ENCODE measurements at regions not wholly inside any gene's neighbourhood (a gene's known extent, or its start where the extent isn't known, plus 50 kb on each side); places are given as distances from the start of the nearest gene placed in this dataset.
"Not testable (repeated sequence)": the region's sequence is repeated elsewhere in the genome, so short reads cannot be mapped to it uniquely, and the experiment has no call there.

DNA sequence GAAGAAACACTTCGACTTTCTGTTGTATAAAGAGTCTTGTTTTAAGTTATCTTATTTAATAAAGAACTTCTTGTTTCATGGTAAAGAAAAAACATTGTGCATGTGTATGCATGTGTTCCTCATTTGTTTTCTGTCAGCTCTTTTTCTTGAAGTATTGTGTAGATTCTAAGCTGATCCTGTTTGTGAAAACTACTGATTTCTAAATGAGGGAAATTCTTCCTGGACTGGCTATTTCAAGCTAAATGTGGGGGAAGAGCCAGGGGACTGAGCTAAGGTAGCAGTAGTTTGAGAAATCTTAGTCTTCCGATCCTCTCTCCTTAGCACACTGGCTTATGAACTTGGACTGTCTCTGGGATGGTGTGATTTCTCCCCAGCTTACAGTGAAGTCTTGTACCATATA is 56.4 kb upstream of the RBMS1 start:
- DNase-seq = no peak

DNA sequence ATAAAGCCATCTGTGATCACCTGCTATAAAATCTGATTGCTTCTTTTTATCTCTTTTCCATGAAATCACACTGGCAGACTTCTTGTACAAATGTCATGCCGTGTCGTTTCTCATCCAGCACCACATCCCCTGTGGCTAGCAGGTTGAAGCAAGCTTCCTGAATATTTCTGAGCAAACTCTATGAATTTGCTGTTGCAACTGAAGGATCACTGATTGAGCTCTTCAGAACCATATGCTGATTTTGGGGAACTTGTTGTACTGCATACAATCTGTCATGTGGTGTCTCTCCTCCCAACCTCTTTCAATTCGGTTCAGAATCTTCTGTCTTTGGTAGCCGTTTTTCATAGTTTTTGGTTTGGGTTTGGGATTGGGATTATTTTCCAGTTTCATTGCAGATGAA is 57.7 kb upstream of the RBMS1 start:
- DNase-seq = no peak

DNA sequence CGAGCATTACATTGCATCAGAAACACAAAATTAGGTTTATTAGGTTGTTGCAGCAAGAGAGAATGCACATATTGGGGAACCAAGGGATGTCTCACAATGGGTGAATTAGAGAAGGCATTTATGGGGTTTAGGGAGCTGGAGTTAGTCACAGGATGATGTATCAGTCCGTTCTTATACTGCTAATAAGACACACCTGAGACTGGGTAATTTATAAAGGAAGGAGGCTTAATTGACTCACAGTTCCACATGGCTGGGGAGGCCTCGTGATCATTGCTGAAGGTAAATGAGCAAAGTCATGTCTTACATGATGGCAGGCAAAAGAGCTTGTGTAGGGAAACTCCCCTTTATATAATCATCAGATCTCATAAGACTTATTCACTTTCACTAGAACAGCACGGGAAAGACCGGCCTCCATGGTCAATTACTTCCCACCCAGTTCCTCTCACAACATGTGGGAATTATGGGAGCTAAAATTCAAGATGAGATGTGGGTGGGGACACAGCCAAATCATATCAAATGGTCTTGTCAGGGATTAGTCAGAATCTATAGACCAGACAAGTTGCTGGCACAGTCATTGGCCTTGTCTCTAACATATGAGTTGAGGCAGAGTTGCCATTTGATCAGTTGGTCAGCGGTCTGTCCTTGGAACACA is 61.9 kb upstream of the RBMS1 start:
- no peak for DNase-seq

DNA sequence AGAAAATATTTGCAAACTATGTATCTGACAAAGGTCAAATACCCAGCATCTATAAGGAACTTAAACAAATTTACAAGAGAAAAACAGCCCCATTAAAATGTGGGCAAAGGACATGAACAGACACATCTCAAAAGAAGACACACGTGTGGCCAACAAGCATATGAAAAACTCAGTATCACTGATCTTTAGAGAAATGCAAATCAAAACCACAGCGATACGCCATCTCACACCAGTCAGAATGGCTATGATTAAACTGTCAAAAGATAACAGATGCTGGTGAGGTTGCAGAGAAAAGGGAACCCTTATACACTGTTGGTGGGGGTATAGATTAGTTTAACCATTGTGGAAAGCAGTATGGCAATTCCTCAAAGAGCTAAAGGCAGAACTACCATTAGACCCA is 64.3 kb upstream of the RBMS1 start:
- DNase-seq = no peak

DNA sequence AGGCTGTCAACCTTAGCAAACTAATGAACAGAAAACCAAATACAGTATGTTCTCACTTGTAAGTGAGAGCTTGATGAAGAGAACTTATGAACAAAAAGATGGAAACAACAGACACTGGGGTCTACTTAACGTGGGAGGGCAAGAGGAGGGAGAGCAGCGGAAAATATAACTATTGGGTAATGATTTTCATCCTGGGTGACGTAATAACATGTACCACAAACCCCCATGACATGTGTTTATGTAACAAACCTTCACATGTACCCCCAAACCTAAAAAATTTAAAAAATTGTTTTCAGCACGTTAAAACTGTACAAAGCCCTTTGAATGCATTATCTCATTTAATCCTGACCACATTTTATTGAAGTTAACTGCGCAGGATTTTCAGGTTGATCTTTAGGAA is 64.9 kb upstream of the RBMS1 start:
- no peak for DNase-seq

DNA sequence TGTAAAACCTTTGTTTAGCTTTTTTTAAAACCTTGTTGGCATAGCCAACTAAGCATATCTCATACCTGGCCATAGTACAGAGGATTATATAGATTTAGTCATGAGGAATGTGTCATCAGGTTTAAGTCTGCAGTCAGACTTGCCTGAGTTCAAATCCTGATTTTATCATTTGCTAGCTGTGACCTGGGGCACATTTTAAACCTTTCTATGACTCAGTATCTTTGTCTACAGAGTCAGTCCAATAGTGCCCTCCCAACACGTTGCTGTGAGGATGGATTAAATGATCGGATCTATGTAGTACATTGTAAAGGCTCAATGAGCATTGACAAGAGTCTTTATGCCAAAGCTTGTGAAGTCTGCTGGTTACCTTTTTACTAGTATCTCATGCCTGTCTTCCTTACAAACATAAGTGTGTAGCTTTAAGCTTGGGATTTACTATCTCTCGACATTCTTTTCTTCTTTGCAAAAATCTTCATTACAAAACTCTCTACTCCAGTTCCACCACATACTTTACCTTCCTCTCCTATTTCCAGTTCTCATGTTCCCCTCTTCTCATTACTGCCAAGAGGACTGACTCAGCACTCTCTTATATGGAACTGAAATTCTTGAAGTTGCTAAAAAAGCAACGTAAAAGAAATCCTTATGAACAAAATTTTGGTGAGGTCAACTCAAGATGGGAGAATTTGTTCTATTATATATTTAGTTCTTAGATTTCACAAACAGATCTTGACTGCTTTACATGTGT is 68.1 kb upstream of the RBMS1 start:
- no peak for DNase-seq

DNA sequence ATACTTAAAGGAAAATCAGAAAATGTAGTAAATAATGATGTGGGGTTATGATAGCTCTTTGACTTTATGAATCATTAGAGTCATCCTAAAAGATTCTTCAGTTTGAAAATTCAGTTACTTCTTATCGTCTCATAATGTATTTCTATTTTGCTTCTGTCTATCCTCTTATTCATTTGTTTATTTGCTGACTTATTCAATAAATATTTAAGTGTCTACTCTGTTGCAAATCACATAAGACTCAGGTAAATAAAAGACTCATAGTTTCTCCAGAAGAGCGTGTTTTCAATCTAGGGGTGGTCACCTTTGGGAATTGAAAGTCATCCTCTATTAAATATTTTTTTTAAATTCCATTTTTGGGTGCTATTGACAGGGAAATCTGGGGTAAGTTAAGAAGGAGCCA is 69.1 kb upstream of the RBMS1 start:
- no peak for DNase-seq

DNA sequence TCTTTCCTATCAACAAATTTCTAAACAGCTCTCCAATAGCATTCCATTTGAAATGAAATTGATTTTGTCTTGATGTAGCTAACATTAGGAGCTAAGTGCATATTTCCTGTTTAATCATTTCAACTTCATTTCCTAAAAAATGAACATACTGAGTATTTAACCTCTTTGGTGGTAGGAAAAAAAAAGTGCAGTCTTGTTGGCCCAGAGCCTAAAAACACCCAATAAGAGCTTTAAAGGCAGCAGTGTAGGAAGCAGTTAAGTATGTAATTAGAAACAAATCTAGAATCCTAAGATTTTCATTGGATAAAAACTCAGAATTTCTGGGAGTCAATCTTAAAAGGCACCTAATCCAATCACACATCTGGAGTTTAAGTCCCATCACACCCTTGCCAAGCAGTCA is 71.0 kb upstream of the RBMS1 start:
- no peak for DNase-seq

DNA sequence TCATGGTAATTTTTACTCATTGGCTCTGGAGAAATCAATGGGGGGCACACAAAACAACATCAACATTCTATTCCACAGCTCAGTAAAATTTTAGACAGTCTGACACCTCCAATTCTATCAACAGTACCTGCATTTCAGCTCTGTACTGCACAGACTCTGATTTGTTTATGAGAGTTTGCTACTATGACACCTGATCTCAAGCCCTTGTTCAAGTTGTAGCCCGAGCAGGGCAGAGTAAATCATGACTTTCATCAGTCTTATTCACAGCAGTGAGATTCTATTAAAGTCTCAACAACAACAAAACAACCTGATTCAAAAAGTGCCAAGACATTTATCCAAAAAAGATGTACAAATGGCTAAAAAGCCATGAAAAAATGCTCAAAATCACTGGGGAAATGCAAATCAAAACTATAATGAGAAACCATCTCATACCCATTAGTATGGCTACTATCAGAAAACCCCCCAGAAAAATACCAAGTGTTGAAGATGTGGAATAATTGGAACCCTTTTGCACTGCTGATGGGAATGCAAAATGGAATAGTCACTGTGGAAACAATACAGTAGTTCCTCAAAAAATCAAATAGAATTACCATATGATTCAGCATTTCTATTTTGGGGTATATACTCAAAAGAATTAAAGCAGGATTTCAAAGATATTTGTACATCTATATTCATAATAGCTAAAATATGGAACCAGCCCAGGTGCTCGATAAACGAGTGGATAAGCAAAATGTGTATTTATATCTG is 71.7 kb upstream of the RBMS1 start:
- DNase-seq = no peak

DNA sequence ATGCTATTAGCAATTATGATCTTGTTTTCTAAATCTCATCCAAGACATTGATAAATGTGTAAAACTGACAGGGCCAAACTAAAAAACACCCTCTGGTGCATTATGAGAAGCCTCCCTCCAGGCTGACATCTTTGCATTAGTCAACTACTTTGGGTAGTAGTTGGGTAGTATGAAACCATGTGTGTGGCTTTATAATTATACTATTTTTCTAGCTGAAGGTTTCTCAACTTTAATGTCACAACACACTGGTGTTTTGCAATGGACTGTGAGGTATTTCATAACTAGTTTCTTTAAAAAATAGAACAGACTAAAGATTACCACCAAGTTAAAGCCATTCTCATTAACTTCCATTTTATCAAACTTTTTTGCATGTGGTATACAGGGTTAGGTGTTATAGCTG is 73.1 kb upstream of the RBMS1 start:
- DNase-seq = no peak

DNA sequence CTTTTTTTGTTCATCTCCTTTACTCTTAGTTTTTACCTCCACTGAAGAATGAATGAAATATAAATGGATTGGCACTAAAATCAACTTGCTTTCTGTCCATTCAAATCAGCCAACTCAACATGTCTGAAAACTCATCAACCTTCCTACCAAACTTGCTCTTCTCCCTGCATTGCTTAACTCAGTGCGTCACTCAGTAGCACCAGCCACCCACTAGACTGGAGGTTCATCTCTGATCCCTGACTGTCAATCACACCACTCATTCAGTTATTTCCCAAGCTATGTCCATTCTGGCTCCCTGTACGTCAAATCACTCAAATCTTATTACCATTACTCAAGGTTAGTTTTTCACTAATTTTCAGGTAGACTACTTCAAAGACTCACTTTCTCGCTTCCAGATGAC is 75.2 kb upstream of the RBMS1 start:
- no peak for DNase-seq

DNA sequence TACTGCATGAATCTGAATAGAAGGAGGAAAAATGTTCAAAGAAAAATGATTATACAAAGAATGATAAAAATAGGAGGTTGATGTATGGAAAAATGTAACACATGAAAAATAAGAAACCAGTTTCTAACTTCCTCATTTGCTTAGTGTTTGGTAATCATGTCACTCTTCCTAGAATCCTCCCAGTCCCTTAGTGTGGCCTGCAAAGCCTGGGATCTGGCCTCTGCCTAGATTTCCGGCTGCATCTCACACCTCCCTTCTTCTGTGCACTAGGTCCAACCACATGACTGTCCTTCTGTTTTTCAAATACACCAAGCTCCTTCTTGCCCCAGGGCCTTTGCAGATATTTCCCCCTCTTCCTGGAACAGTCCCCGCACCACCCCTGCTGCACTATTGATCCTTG is 76.8 kb upstream of the RBMS1 start:
- no peak for DNase-seq

DNA sequence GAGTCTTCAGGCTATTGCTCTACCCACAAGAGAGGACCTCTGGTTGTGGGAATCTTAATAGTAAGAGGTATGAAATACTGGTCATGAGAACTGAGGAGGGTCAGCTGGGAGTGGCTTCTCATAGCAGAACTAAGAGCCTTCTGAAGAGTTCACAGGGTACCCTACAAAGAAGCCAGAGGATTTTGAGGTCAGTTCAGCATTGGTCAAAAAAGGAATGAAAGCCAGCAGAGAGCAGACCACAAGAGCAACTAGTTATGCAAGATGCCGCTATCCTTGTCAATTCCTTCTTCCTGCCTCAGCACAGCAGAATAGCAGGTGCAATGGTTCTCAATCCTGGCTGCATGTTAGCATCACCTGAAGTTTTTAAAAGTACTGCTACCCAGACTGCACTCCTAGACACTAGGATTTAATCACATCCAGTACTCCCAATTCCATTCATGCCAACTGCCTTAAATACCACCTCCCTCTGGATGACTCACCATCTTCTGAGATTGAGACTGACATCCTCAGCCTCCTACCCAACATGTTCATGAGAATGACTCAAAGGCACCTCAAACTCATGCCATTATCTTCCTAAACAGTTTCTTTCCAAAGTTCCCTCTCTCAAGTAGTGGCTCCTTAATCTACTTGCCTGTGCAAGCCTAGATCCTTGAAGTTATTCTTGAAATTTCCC is 81.0 kb upstream of the RBMS1 start:
- DNase-seq = no peak

DNA sequence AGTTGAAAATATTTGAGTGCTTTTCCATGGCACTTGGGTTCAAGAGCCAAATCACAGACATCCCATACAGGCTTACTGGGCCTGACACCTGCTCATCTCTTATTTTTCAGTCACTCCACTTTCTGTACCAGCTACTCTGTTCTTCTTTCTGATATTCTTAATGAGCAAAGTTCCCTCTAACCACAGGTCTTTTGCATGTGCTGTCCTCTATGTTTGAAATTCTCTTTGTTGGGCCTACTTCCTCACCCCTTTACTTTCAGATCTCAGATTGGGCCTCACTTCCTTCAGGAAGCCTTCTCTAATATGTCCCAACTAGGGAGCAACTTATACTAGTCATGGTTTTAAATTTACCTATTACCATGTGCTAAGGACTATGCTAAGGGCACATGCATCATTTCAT is 81.8 kb upstream of the RBMS1 start:
- DNase-seq = no peak

DNA sequence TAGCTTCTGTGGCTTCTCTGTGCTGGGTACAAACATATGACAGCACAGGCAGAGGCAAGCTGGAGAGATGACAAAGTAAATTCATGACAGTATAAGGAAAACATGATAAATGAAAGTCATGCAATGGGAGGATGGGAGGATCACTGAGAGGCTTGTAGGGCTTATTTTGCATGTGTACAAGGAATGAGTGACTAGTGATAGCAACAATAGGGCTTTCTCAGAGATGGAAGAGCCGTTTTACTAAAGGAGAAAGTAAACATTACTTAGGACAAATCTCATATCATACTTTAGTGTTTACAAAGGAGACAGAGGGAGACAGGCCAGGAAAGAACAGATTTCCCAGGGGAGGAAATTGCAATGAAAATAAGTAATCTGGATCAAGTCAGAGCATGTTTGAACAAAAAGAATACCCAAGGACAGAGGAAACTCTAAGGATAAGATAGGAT is 82.5 kb upstream of the RBMS1 start:
- DNase-seq = no peak

DNA sequence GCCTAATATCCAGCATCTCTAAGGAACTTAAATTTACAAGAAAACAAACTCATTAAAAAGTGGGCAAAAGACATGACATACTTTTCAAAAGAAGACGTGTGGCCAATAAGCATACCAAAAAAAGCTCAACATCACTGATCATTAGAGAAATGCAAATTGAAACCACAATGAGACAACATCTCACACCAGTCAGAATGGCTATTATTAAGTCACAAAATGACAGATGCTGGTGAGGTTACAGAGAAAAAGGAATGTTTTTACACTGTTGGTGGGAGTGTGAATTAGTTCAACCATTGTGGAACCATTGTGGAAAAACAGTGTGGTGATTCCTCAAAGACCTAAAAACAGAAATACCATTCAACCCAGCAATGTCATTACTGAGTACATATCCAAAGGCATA is 83.5 kb upstream of the RBMS1 start:
- DNase-seq = not testable (repeated sequence)

DNA sequence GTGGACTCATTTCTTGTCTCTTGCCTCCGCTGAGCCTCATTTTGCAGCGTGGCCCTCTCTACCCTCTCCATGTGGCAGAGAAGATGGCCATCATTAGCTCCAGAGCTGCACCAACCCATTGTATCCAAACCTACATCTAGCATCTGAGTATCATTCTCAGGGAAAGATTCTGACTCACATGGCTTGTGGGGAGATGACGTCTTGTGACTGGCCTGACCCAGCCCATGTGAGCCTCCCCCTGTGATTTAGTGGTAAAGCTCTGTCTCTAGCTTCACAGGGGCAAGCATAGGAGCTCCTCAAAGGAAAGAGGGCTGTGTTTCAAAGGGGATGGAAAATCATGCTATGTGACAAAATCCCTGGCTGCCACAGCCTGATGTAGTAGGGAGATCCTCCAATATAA is 87.4 kb upstream of the RBMS1 start:
- no peak for DNase-seq

DNA sequence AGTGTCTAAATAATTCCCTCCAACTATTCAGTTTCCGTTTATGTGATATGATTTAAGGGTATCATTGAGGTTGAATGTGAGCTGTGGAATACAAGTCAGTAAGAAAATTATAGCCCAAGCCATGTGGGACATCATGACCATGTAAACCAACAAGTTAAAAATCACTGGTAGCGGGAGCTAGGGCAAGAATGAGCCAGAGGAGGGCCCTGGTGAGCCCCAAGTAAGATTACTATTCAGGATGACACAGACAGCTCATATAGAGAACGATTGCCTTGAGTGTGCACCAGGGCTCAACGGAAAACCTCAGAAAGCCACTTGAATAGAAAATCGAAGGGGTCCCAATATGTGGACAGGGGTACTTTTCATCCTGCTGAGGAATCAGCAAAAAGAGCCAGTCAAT is 87.8 kb upstream of the RBMS1 start:
- no peak for DNase-seq

DNA sequence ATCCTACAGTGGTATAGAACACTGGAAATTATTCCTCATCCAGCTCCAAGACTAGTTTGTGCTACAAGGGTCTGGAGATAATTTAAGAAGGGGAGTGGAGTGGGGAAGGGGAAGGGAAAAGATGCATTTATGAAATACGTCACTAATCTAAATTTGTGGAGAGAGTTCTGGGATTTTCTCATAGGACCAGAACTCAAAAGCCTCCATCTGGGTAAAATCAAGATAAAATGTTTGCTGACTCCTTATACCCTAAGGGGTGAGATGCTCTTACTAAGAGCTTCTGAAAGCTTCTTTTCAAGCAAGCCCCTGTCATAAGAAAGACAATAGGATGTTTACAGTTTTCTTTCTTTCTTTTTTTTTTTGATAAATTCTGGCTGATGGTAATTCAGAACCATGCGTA is 88.5 kb upstream of the RBMS1 start:
- DNase-seq = no peak

DNA sequence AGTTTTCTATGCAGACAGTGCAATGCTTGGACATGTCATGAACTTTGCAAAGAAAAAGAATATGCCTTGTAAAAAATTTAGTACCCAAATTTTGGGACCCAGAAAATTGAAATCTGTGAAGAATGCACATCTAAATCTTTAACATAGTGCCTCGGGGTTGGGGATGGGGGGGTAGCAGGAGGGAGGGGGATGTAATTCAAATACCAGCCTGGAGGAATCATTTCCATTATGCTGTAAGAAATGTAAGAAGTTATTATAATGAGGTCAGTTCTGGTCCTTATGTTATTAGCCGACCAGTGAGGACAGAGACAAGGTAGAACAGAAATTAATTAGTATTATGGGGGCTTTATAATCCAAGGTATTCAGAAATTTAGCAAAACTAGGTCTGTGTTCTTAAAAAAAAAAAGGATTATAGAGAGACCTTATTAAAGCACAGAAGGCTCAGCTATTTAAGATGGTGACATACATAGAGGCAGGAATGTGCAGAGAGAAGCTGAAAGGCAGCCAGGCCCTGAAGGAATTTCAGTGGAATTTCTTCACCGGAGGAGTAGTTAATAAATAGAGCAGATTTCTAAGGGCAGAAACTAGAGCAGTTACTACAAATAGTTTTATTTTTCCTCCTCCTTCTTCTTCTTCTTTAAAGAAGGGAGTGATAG is 89.0 kb upstream of the RBMS1 start:
- no peak for DNase-seq

DNA sequence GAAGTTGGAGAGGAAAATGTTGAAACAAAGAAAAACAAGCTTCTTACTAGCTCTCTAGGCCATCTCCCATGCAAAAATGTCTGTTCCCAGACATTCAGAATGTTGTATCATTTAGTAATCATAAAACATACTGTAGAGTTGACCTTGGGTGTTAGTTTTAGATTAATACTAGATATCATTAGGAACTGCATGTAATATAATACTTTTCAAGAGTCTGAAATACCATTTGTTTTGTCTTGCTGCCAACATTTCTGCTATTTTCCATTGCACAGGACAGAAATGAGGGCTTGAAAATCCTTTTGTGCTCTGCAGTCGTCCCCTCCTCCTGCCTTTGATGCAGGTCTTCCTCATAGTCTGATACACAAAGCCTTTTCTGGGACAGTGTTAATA is 89.5 kb upstream of the RBMS1 start:
- no peak for DNase-seq

DNA sequence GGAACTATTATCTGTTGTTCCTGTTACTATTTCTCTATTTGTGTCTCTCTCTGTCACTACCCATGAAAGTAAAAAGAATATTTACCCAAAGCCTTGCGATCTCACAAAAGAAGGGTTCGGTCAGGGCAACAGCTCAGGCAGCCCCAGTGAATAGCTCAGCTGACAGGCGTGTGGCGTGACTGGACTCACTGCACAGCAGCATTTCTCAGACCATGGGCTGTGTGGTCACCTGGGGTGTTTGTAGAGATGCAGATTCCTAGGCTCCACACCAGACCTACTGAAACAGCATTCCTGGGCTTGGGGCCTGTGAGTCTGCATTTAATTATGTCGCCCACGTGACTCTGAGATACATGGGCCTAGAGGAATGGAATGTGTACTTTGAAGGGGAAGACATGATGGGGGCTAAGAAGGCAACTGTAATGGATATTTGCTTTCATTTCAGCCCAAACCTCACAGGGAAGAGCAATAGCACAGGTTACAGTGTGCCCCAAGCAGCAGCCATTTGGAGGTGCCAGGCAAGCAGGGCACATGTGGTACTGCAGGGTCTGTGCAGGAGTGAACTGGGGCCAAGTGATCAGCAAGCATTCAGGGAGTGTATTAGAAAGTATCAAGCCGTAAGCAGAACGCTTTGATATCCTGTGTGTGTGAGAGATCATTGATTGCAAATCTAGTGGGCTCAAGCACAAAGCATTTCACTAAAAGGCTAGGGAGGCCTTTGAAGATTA is 90.4 kb upstream of the RBMS1 start:
- DNase-seq = no peak

Measured in stimulated activated CD4-positive, alpha-beta T cell treated with anti-CD3 and anti-CD28 coated beads, Interleukin-15, amount 100 ng/mL, for 24 hours (primary cell).